PC-9 (cell line): ENCODE measurements at regions not wholly inside any gene's neighbourhood (a gene's known extent, or its start where the extent isn't known, plus 50 kb on each side); places are given as distances from the start of the nearest gene placed in this dataset.

Experiments used
- BruUV-seq: library from RNA; stranded (reverse); fragments of 400-500 nt; replicated peaks from 2 replicates; lab custom pipeline; 2021; lab: Mats Ljungman, UMichigan
- CTCF ChIA-PET: fragments of 300-600 bp; sonication (Branson Sonifier 250); formaldehyde crosslinking; loops from one replicate; lab custom pipeline; 2022; ENCODE audit warnings: antibody characterized with exemption; lab: Charles Lee
- POLR2A ChIA-PET: fragments of 300-600 bp; sonication (Branson Sonifier 250); formaldehyde crosslinking; loops from one replicate; lab custom pipeline; 2022; ENCODE audit warnings: antibody characterized with exemption; ENCODE audit not compliant: unreplicated experiment; lab: Charles Lee
- DNase-seq, 2 experiments: peaks; one replicate each; pipeline versions ENCODE4 v3.0.0 to v3.0.0-alpha.2; 2015 to 2022; ENCODE audit warnings: mixed read lengths in 1 of 2
- H2AFZ ChIP-seq: fragments of 200-600 bp; sonication (generic); 2 replicates; pipeline ENCODE4 v1.8.1; 2017; ENCODE audit warnings: antibody characterized with exemption
- H3F3A ChIP-seq: fragments of 200-600 bp; sonication (generic); 2 replicates; pipeline ENCODE4 v1.8.1; 2017; ENCODE audit warnings: antibody characterized with exemption, mild to moderate bottlenecking, low read depth; ENCODE audit not compliant: insufficient read depth
- H3K27ac ChIP-seq: fragments of 200-600 bp; sonication (generic); 2 replicates; pipeline ENCODE4 v1.6.1; 2016; ENCODE audit warnings: mixed run types
- H3K27me3 ChIP-seq: fragments of 200-600 bp; sonication (generic); 2 replicates; pipeline ENCODE4 v1.6.1; 2016; ENCODE audit warnings: low read depth, mixed run types; ENCODE audit not compliant: insufficient read depth
- H3K36me3 ChIP-seq: fragments of 200-600 bp; sonication (generic); 2 replicates; pipeline ENCODE4 v1.6.1; 2016; ENCODE audit warnings: low read depth, mixed run types
- H3K4me1 ChIP-seq: fragments of 200-600 bp; sonication (generic); replicated peaks from 2 replicates; pipeline ENCODE4 v1.6.1; 2016; ENCODE audit warnings: mixed run types; ENCODE audit not compliant: insufficient read depth
- H3K4me2 ChIP-seq: fragments of 200-600 bp; sonication (generic); 2 replicates; pipeline ENCODE4 v1.6.1; 2017; ENCODE audit warnings: mixed run types
- H3K4me3 ChIP-seq: fragments of 200-600 bp; sonication (generic); 2 replicates; pipeline ENCODE4 v1.6.1; 2016; ENCODE audit warnings: mixed run types
- H3K79me2 ChIP-seq: fragments of 200-600 bp; sonication (generic); 2 replicates; pipeline ENCODE4 v1.6.1; 2017; ENCODE audit warnings: low read depth, mixed run types
- H3K9me2 ChIP-seq: fragments of 200-600 bp; sonication (generic); 2 replicates; pipeline ENCODE4 v1.8.1; 2017; ENCODE audit warnings: mild to moderate bottlenecking; ENCODE audit not compliant: insufficient read depth
- H3K9me3 ChIP-seq: fragments of 200-600 bp; sonication (generic); 2 replicates; pipeline ENCODE4 v1.8.1; 2016; ENCODE audit warnings: low read depth; ENCODE audit not compliant: insufficient read depth
- H4K20me1 ChIP-seq: fragments of 200-600 bp; sonication (generic); 2 replicates; pipeline ENCODE4 v1.8.1; 2017; ENCODE audit not compliant: insufficient read depth
- EZH2 ChIP-seq: fragments of 200-600 bp; sonication (generic); IDR thresholded peaks from 2 replicates; pipeline ENCODE4 v1.8.0; 2017; ENCODE audit warnings: antibody characterized with exemption, low read depth
- intact Hi-C: fragments of 100-400 bp; cut with micrococcal nuclease; formaldehyde crosslinking; loops from one replicate; pipeline ENCODE4 v1.10.0; 2022; ENCODE audit not compliant: unreplicated experiment
- TF ChIP-seq, protein P1 (sequence below): fragments of 200-600 bp; sonication (generic); conservative IDR thresholded peaks from 2 replicates; pipeline ENCODE4 v1.6.1; 2017; ENCODE audit warnings: mixed run types, antibody characterized with exemption, mild to moderate bottlenecking, moderate library complexity

DNA sequence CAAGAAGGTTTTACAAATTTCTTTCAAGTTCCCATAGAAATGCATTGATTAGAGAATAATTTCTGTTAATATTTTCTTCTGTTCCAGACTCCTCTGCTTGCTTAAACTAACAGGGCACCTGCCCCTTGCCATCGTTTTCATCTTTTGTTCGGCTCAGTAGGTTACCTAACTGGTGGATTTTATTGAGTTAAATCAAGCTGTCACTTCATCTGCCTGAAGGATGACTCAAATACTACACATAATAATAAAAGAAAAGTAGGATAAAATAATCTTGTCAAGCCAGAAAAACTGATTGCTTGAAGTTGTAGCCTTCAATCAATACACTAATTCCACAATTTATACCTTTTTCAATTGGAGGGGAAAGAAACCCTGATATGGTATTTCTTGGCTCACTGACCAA is 234.0 kb downstream of the NR4A2 start:
- Histone ChIP-seq H3K9me2 (no peaks in the 10 kb centered on the region), H3K4me3 (no peak overlapping the region), H3K36me3 (no peaks in the 10 kb centered on the region), H2AFZ (no peak overlapping the region), H3K27ac (no peak overlapping the region), H4K20me1 (no peaks in the 10 kb centered on the region), H3F3A (no peaks in the 10 kb centered on the region), H3K9me3 (no peaks in the 10 kb centered on the region), H3K27me3 (no peaks in the 10 kb centered on the region), H3K79me2 (no peaks in the 10 kb centered on the region), H3K4me1 (no peaks in the 10 kb centered on the region), H3K4me2 (no peak overlapping the region)
- ChIA-PET POLR2A (no interaction called here), CTCF (no interaction called here)
- no peak for TF ChIP-seq EZH2
- TF ChIP-seq, protein P1, sequence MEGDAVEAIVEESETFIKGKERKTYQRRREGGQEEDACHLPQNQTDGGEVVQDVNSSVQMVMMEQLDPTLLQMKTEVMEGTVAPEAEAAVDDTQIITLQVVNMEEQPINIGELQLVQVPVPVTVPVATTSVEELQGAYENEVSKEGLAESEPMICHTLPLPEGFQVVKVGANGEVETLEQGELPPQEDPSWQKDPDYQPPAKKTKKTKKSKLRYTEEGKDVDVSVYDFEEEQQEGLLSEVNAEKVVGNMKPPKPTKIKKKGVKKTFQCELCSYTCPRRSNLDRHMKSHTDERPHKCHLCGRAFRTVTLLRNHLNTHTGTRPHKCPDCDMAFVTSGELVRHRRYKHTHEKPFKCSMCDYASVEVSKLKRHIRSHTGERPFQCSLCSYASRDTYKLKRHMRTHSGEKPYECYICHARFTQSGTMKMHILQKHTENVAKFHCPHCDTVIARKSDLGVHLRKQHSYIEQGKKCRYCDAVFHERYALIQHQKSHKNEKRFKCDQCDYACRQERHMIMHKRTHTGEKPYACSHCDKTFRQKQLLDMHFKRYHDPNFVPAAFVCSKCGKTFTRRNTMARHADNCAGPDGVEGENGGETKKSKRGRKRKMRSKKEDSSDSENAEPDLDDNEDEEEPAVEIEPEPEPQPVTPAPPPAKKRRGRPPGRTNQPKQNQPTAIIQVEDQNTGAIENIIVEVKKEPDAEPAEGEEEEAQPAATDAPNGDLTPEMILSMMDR, result no peak
- BruUV-seq, result no TSS peak
- intact Hi-C loops, result no loop called here
- DNase-seq, result no peak

DNA sequence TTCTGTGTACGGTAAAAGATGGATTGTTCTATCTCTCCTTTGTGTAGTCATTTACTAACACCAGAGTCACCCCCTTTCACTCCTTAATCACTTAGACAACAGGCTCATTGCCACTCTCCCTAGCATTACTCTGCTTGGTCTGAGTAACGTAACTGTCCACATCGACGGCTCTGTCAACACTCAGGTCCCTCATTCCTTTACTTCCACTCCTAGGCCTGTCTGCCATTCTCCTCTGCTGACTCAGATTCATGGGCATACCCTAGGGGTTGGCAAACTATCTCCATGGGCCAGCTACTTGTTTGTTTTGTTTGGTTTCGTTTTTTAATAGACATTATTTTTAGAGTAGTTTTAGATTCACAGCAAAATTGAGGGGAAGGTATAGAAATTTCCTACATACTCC is 243.9 kb downstream of the NR4A2 start:
- H3K36me3 ChIP-seq, result no peaks in the 10 kb centered on the region
- ChIA-PET CTCF (no interaction called here), POLR2A (no interaction called here)
- intact Hi-C loops, result no loop called here
- H2AFZ ChIP-seq, result no peak overlapping the region
- H3K4me1 ChIP-seq, result peaks cover 1% of the 10 kb centered on the region; the same call in 1 of the 2 replicates
- TF ChIP-seq EZH2, result no peak
- TF ChIP-seq, protein P1, result no peak
- H4K20me1 ChIP-seq, result no peaks in the 10 kb centered on the region
- H3K27ac ChIP-seq, result no peak overlapping the region
- no peaks in the 10 kb centered on the region for H3K79me2 ChIP-seq
- no peak overlapping the region for H3K4me2 ChIP-seq
- H3K9me3 ChIP-seq, result no peaks in the 10 kb centered on the region
- BruUV-seq, result no TSS peak
- H3K27me3 ChIP-seq, result no peaks in the 10 kb centered on the region
- no peaks in the 10 kb centered on the region for H3K9me2 ChIP-seq
- no peak overlapping the region for H3K4me3 ChIP-seq
- H3F3A ChIP-seq, result no peaks in the 10 kb centered on the region
- no peak for DNase-seq

DNA sequence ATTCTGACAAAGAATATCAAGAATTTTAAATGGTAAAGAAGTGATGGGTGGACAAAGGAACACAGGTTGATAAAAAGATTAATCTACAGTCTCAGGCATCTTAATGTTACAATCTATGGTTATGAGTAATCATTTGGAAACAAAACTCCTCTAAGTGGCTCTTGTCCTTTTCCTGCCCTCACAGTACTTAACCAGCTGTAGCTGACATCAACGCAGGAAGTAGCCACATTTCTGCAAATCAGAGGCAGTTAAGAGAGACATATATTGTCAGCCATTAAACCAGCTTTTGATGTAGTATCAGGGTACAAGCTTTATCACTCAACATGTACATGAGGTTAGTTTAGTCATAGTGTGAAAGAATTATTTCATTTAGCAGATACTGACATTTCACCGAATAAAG is 244.6 kb downstream of the NR4A2 start:
- TF ChIP-seq, protein P1, result no peak
- TF ChIP-seq EZH2, result no peak
- Histone ChIP-seq H4K20me1 (no peaks in the 10 kb centered on the region), H3K36me3 (no peaks in the 10 kb centered on the region), H3K79me2 (no peaks in the 10 kb centered on the region), H3F3A (no peaks in the 10 kb centered on the region), H3K4me3 (no peak overlapping the region), H2AFZ (no peak overlapping the region), H3K27ac (no peak overlapping the region), H3K4me2 (no peak overlapping the region), H3K9me2 (no peaks in the 10 kb centered on the region), H3K4me1 (peaks cover 6% of the 10 kb centered on the region; the same call in 1 of the 2 replicates), H3K27me3 (no peaks in the 10 kb centered on the region), H3K9me3 (no peaks in the 10 kb centered on the region)
- intact Hi-C loops, result no loop called here
- ChIA-PET CTCF (interaction anchor here (0.6 kb wide), 1 partner anchor 718 kb away, joined by 7 read pairs; no protein-coding TSS in a partner anchor), POLR2A (no interaction called here)
- no peak for DNase-seq
- BruUV-seq, result no TSS peak
